GM12878 (cell line): ENCODE measurements at regions not wholly inside any gene's neighbourhood (a gene's known extent, or its start where the extent isn't known, plus 50 kb on each side); places are given as distances from the start of the nearest gene placed in this dataset. TPM values are rescaled to one million over a fixed set of nuclear protein-coding genes. Genes with fewer than 3 reads are reported as not detected.

Experiments
- ATAC-seq: fragments of 200-7000 bp; cut with Tn5 transposase; 3 replicates; pipeline ENCODE4 v1.9.1; 2020; ENCODE audit warnings: mild to moderate bottlenecking, moderate library complexity
- BruUV-seq: library from RNA; stranded (reverse); fragments of 400-500 nt; replicated peaks from 2 replicates; lab custom pipeline; 2021; lab: Mats Ljungman, UMichigan
- CTCF ChIA-PET: fragments of 300-600 bp; sonication (Branson Sonifier 250); formaldehyde crosslinking; extraction: SDS; loops from one replicate; lab custom pipeline; 2021; ENCODE audit warnings: inconsistent platforms; lab: Yijun Ruan, JAX
- POLR2A ChIA-PET: fragments of 350-600 bp; formaldehyde crosslinking; extraction: SDS; loops from one replicate; lab custom pipeline; 2021; ENCODE audit warnings: inconsistent platforms; lab: Charles Lee
- RAD21 ChIA-PET: fragments of 300-600 bp; sonication (Branson Sonifier 250); formaldehyde crosslinking; loops from one replicate; lab custom pipeline; 2023; ENCODE audit warnings: antibody characterized with exemption; ENCODE audit not compliant: unreplicated experiment; lab: Charles Lee
- SMC1A ChIA-PET: fragments of 300-600 bp; sonication (Branson Sonifier 250); formaldehyde crosslinking; loops from one replicate; lab custom pipeline; 2023; ENCODE audit not compliant: unreplicated experiment, uncharacterized antibody; lab: Charles Lee
- DNase-seq: peaks from one replicate; pipeline ENCODE4 v3.0.0-alpha.2; 2011; ENCODE audit warnings: low read depth, low spot score
- FAIRE-seq: peaks from 3 replicates; lab custom pipeline; 2011; peaks lifted over from hg19 to GRCh38; lab: Jason Lieb, UNC
- H2AFZ ChIP-seq: 2 replicates; pipeline ENCODE4 v1.6.0; 2011; ENCODE audit warnings: low read depth, low read length, control low read depth; ENCODE audit not compliant: control insufficient read depth
- H3K27ac ChIP-seq: 2 replicates; pipeline ENCODE4 v1.5.1; 2011; ENCODE audit warnings: control low read depth; ENCODE audit not compliant: control insufficient read depth, insufficient read depth
- H3K27me3 ChIP-seq, 2 experiments: replicated peaks in 1 of 2; 2 replicates each; pipeline versions ENCODE4 v1.6.0 to v1.6.1; 2011; ENCODE audit warnings: low read length in 1 of 2; ENCODE audit not compliant: control insufficient read depth in 2 of 2, insufficient read depth in 2 of 2
- H3K36me3 ChIP-seq, 2 experiments: 2 replicates each; pipeline ENCODE4 v1.5.1; 2011; ENCODE audit warnings: low read length in 1 of 2; ENCODE audit not compliant: control insufficient read depth in 2 of 2, insufficient read depth in 2 of 2
- H3K4me1 ChIP-seq: 2 replicates; pipeline ENCODE4 v1.6.1; 2011; ENCODE audit warnings: mild to moderate bottlenecking, low read length, moderate library complexity, mixed read lengths; ENCODE audit not compliant: control insufficient read depth, insufficient read depth
- H3K4me2 ChIP-seq: 2 replicates; pipeline ENCODE4 v1.6.0; 2011; ENCODE audit warnings: control low read depth; ENCODE audit not compliant: control insufficient read depth, insufficient read depth
- H3K4me3 ChIP-seq: fragments of 200-600 bp; sonication (generic); 2 replicates; pipeline ENCODE4 v1.5.1; 2016
- H3K79me2 ChIP-seq: 2 replicates; pipeline ENCODE4 v1.6.0; 2011; ENCODE audit warnings: low read length; ENCODE audit not compliant: control insufficient read depth, insufficient read depth
- H3K9ac ChIP-seq: 2 replicates; pipeline ENCODE4 v1.8.0; 2011; ENCODE audit warnings: low read length, control low read depth, mixed read lengths; ENCODE audit not compliant: control insufficient read depth, insufficient read depth
- H3K9me3 ChIP-seq: replicated peaks from 3 replicates; pipeline ENCODE4 v1.5.1; 2011; ENCODE audit warnings: mild to moderate bottlenecking, low read length; ENCODE audit not compliant: control insufficient read depth, insufficient read depth
- H4K20me1 ChIP-seq: 2 replicates; pipeline ENCODE4 v1.6.0; 2011; ENCODE audit not compliant: control insufficient read depth, insufficient read depth
- BRCA1 ChIP-seq: IDR thresholded peaks from 2 replicates; pipeline ENCODE4 v1.6.1; 2011; ENCODE audit warnings: low read depth, low read length, improper control_type of control experiment
- NR2F1 ChIP-seq: fragments of 450-650 bp; conservative IDR thresholded peaks from 2 replicates; pipeline ENCODE4 v1.6.1; 2017; ENCODE audit warnings: mild to moderate bottlenecking
- RAD51 ChIP-seq: fragments of 450-650 bp; IDR thresholded peaks from 2 replicates; pipeline ENCODE4 v1.6.1; 2016; ENCODE audit warnings: moderate library complexity, mild to moderate bottlenecking, inconsistent platforms
- WGBS: methylation state at CpG from one replicate; pipeline ENCODE4 v1.1.6; 2016; ENCODE audit warnings: low lambda C conversion rate; ENCODE audit not compliant: insufficient replicate concordance, insufficient coverage; ENCODE audit errors: missing lambda C conversion rate; 5-methylcytosine and 5-hydroxymethylcytosine counted together
- in situ Hi-C: fragments of 300-500 bp; cut with MboI; formaldehyde crosslinking; loops from 9 replicates; pipeline ENCODE4 v1.14.3; 2018; ENCODE audit warnings: mixed read lengths
- intact Hi-C: fragments of 100-400 bp; cut with micrococcal nuclease; formaldehyde crosslinking; loops from one replicate; pipeline ENCODE4 v1.14.2; 2022; ENCODE audit not compliant: unreplicated experiment
- small RNA-seq: library from RNA; depleted of rRNA; stranded (forward); fragments of <200 nt; gene quantifications from one replicate; pipeline ENCODE3, GENCODE V24; 2014

DNA sequence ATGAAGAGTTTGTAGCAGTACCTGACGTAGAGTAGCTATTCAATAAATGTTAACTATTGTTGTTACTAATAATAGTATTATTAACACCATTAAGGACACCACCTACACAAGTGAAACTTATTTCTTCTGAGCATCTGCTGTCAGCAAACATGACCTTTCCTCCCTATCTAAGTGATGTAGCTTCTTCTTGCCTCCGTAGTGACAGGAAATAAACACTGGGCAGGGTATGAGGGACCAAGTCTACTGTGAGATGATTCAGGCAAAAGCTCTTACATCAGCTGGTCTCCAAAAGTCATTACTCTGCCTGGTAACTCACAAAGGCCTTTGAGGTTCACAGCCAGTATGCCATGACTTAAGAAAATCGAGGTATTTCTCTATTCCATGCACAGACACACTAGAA lies 750.5 kb downstream of the CPS1 start:
- Histone ChIP-seq H3K27ac (no peak overlapping the region), H3K4me2 (no peak overlapping the region), H3K4me3 (no peak overlapping the region), H3K9ac (no peak overlapping the region), H3K4me1 (no peaks in the 10 kb centered on the region), H4K20me1 (no peaks in the 10 kb centered on the region), H3K79me2 (no peaks in the 10 kb centered on the region), H3K9me3 (no peaks in the 10 kb centered on the region), H3K36me3 (no peaks in the 10 kb centered on the region), H2AFZ (no peak overlapping the region), H3K27me3 (no peaks in the 10 kb centered on the region)
- ChIA-PET POLR2A (no interaction called here), RAD21 (no interaction called here), SMC1A (interaction anchor here (1.1 kb wide), 1 partner anchor 11 kb away, joined by 3 read pairs; no protein-coding TSS in a partner anchor), CTCF (interaction anchor here (0.6 kb wide), 1 partner anchor 168 kb away, joined by 3 read pairs; no protein-coding TSS in a partner anchor)
- ATAC-seq (peak; percentile 45), DNase-seq (no peak), FAIRE-seq (no peak)
- WGBS: 0% methylated on average over 3 of the region's 3 CpGs
- BruUV-seq: no TSS peak
- no peak for TF ChIP-seq RAD51
- 0 out of 2 replicates have a peak, but pooled peaks have one; percentile 28 for TF ChIP-seq NR2F1
- no peak for TF ChIP-seq BRCA1
- in situ Hi-C loops (no loop called here), intact Hi-C loops (no loop called here)

Small RNA genes lying in the stretch of these regions (small RNA-seq; reads per million reads assigned to genes)
- gene AC013404.1: not detected
